Endothelial cell of umbilical vein (primary cell): ENCODE measurements at regions not wholly inside any gene's neighbourhood (a gene's known extent, or its start where the extent isn't known, plus 50 kb on each side); places are given as distances from the start of the nearest gene placed in this dataset.

Experiments used
- BruUV-seq: library from RNA; stranded (reverse); fragments of 400-500 nt; replicated peaks from 2 replicates; lab custom pipeline; 2021; lab: Mats Ljungman, UMichigan
- CTCF ChIA-PET: fragments of 300-600, 350-600 bp; sonication (Branson Sonifier 250); formaldehyde crosslinking; loops from one replicate; lab custom pipeline; 2021; ENCODE audit warnings: antibody characterized with exemption, inconsistent platforms; lab: Charles Lee
- POLR2A ChIA-PET: fragments of 300-600, 350-600 bp; sonication (Branson Sonifier 250); formaldehyde crosslinking; loops from one replicate; lab custom pipeline; 2021; ENCODE audit warnings: antibody characterized with exemption, inconsistent platforms; lab: Charles Lee
- DNase-seq: peaks from one replicate; pipeline ENCODE4 v3.0.0-alpha.2; 2011; ENCODE audit warnings: low read depth, low spot score
- FAIRE-seq: peaks from 2 replicates; lab custom pipeline; 2011; peaks lifted over from hg19 to GRCh38; lab: Jason Lieb, UNC
- H2AFZ ChIP-seq: 2 replicates; pipeline ENCODE4 v1.6.0; 2012; ENCODE audit warnings: low read depth, low read length, control low read depth, inconsistent platforms
- H3K27ac ChIP-seq: 2 replicates; pipeline ENCODE4 v1.5.1; 2011; ENCODE audit warnings: low read depth, mild to moderate bottlenecking, control low read depth, low read length, moderate library complexity; ENCODE audit not compliant: insufficient read depth
- H3K27me3 ChIP-seq, 2 experiments: 2 replicates each; pipeline versions ENCODE4 v1.6.0 to v1.6.1; 2011; ENCODE audit warnings: low read length in 2 of 2, mixed read lengths in 1 of 2; ENCODE audit not compliant: control insufficient read depth in 2 of 2, insufficient read depth in 2 of 2
- H3K36me3 ChIP-seq, 2 experiments: 2 replicates in 1 of 2; 3 replicates in 1 of 2; pipeline ENCODE4 v1.5.1; 2011; ENCODE audit warnings: low read length in 2 of 2, mild to moderate bottlenecking in 1 of 2, moderate library complexity in 1 of 2; ENCODE audit not compliant: control insufficient read depth in 2 of 2, insufficient read depth in 2 of 2; ENCODE audit errors: extremely low read depth in 1 of 2
- H3K4me1 ChIP-seq: 3 replicates; pipeline ENCODE4 v1.5.1; 2011; ENCODE audit warnings: mild to moderate bottlenecking, low read length; ENCODE audit not compliant: control insufficient read depth, insufficient read depth; ENCODE audit errors: extremely low read depth
- H3K4me2 ChIP-seq: 2 replicates; pipeline ENCODE4 v1.6.1; 2011; ENCODE audit warnings: low read length, control low read depth, mixed read lengths; ENCODE audit not compliant: insufficient read depth
- H3K4me3 ChIP-seq, 3 experiments: fragments of 200-600 bp in 1 of 3; sonication (generic), shearing (Covaris generic) in 1 of 3; replicated peaks in 1 of 3; 2 replicates each; pipeline ENCODE4 v1.5.1; 2011 to 2016; ENCODE audit warnings: control low read depth in 3 of 3, low read length in 3 of 3, mild to moderate bottlenecking in 2 of 3, inconsistent platforms in 1 of 3, low read depth in 1 of 3, moderate library complexity in 1 of 3; ENCODE audit not compliant: insufficient read depth in 1 of 3
- H3K79me2 ChIP-seq: 2 replicates; pipeline ENCODE4 v1.6.0; 2012; ENCODE audit warnings: low read length, inconsistent platforms; ENCODE audit not compliant: control insufficient read depth, insufficient read depth
- H3K9ac ChIP-seq: replicated peaks from 2 replicates; pipeline ENCODE3; 2011; ENCODE audit warnings: low read length, control low read depth; ENCODE audit not compliant: insufficient read depth; ENCODE audit errors: extremely low read depth
- H3K9me1 ChIP-seq: replicated peaks from 3 replicates; pipeline ENCODE4 v1.6.0; 2011; ENCODE audit warnings: mild to moderate bottlenecking, low read length; ENCODE audit not compliant: control insufficient read depth, insufficient read depth; ENCODE audit errors: extremely low read depth
- H3K9me3 ChIP-seq: replicated peaks from 2 replicates; pipeline ENCODE4 v1.5.1; 2012; ENCODE audit warnings: low read length, inconsistent platforms; ENCODE audit not compliant: control insufficient read depth, insufficient read depth
- H4K20me1 ChIP-seq: replicated peaks from 2 replicates; pipeline ENCODE3; 2011; ENCODE audit warnings: mild to moderate bottlenecking, low read length; ENCODE audit not compliant: control insufficient read depth, insufficient read depth; ENCODE audit errors: extremely low read depth
- EZH2 ChIP-seq: IDR thresholded peaks from 2 replicates; pipeline ENCODE4 v1.6.1; 2012; ENCODE audit warnings: borderline replicate concordance, low read depth, mild to moderate bottlenecking, moderate library complexity, low read length, inconsistent platforms; ENCODE audit not compliant: severe bottlenecking
- FOS ChIP-seq: IDR thresholded peaks from 2 replicates; pipeline ENCODE4 v1.6.1; 2011; ENCODE audit warnings: mild to moderate bottlenecking, low read length, moderate library complexity, borderline replicate concordance; ENCODE audit not compliant: insufficient read depth
- GATA2 ChIP-seq: IDR thresholded peaks from 2 replicates; pipeline ENCODE4 v1.7.0; 2011; ENCODE audit warnings: low read depth, mild to moderate bottlenecking, moderate library complexity, mixed read lengths, low read length; ENCODE audit not compliant: insufficient read length, insufficient read depth
- JUN ChIP-seq: IDR thresholded peaks from 2 replicates; pipeline ENCODE4 v1.6.1; 2011; ENCODE audit warnings: borderline replicate concordance, low read depth; ENCODE audit not compliant: insufficient read length, insufficient read depth
- POLR2A ChIP-seq: IDR thresholded peaks from 2 replicates; pipeline ENCODE4 v1.6.1; 2012; ENCODE audit warnings: low read depth, mild to moderate bottlenecking, control low read depth, low read length
- POLR2AphosphoS5 ChIP-seq: IDR thresholded peaks from 2 replicates; pipeline ENCODE4 v1.6.1; 2012; ENCODE audit warnings: low read depth, mild to moderate bottlenecking, control low read depth, low read length, moderate library complexity; ENCODE audit not compliant: insufficient read depth
- dilution Hi-C: fragments of 300-500 bp; cut with MboI; formaldehyde crosslinking; loops from one replicate; pipeline ENCODE4 v1.15.0; 2019; ENCODE audit warnings: low sequenced_read_pairs; ENCODE audit not compliant: extremely low pct_ligation_motif_present
- intact Hi-C: fragments of 100-400 bp; cut with micrococcal nuclease; formaldehyde crosslinking; loops from one replicate; pipeline ENCODE4 v1.10.0; 2022
- TF ChIP-seq, protein P1 (sequence below), 2 donors: IDR thresholded peaks; 1 replicate in 1 of 2; 2 replicates in 1 of 2; pipeline ENCODE4 v1.5.1; 2011; ENCODE audit warnings: low read length in 2 of 2, mild to moderate bottlenecking in 2 of 2, moderate library complexity in 2 of 2, control low read depth in 1 of 2, inconsistent platforms in 1 of 2, low read depth in 1 of 2; ENCODE audit not compliant: insufficient read depth in 1 of 2; ENCODE audit errors: extremely low read depth in 1 of 2

DNA sequence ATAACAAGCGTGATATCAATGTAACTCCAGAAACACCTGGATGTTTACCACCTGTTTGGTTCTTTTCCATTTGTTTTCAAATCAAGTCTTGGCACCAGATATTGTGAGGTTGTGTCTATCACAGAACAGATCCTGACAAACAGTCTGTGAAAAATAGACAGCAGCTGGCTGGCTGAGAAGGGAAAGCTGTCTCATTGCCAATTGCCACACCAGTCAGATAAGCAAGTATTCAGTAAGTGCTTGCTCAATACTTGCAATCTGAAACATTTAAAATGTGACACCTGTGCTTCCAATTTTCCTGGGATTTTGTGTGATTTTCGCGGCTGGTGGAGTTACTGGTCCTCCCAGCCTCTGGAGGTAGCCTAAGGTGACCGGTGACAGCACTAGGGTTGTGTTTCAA lies 147.9 kb upstream of the MYO3A start:
- H3K4me3 ChIP-seq, result no peak overlapping the region
- dilution Hi-C loops (no loop called here), intact Hi-C loops (no loop called here)
- H3K27me3 ChIP-seq, result no peaks in the 10 kb centered on the region
- no peaks in the 10 kb centered on the region for H4K20me1 ChIP-seq
- no peak for TF ChIP-seq JUN
- no peak for TF ChIP-seq EZH2
- no peak overlapping the region for H3K27ac ChIP-seq
- POLR2A ChIA-PET, result no interaction called here
- no TSS peak for BruUV-seq
- H3K9ac ChIP-seq, result no peak overlapping the region
- CTCF ChIA-PET, result no interaction called here
- H3K9me1 ChIP-seq, result no peaks in the 10 kb centered on the region
- H3K4me1 ChIP-seq, result no peaks in the 10 kb centered on the region
- H3K79me2 ChIP-seq, result no peaks in the 10 kb centered on the region
- H2AFZ ChIP-seq, result no peak overlapping the region
- DNase-seq (no peak), FAIRE-seq (no peak)
- no peak overlapping the region for H3K4me2 ChIP-seq
- no peaks in the 10 kb centered on the region for H3K9me3 ChIP-seq
- no peaks in the 10 kb centered on the region for H3K36me3 ChIP-seq

DNA sequence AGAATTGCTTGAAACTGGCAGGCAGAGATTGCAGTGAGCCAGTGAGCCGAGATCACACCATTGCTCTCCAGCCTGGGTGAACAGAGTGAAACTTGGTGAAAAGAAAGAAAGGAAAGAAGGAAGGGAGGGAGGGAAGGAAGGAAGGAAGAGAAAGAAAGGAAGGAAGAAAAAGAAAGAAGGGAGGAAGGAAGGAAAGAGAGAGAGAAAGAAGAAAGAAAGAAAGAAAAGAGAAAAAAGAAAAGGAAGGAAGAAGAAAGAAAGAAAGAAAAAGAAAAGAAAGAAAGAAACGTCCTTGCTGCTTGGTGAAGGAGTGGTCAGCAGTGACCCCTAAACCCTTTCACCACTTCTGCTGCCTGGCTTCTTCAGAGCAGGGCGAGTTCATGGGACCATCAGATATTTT lies 147.1 kb upstream of the MYO3A start:
- ChIA-PET POLR2A (no interaction called here), CTCF (no interaction called here)
- TF ChIP-seq EZH2, result no peak
- TF ChIP-seq, protein P1, sequence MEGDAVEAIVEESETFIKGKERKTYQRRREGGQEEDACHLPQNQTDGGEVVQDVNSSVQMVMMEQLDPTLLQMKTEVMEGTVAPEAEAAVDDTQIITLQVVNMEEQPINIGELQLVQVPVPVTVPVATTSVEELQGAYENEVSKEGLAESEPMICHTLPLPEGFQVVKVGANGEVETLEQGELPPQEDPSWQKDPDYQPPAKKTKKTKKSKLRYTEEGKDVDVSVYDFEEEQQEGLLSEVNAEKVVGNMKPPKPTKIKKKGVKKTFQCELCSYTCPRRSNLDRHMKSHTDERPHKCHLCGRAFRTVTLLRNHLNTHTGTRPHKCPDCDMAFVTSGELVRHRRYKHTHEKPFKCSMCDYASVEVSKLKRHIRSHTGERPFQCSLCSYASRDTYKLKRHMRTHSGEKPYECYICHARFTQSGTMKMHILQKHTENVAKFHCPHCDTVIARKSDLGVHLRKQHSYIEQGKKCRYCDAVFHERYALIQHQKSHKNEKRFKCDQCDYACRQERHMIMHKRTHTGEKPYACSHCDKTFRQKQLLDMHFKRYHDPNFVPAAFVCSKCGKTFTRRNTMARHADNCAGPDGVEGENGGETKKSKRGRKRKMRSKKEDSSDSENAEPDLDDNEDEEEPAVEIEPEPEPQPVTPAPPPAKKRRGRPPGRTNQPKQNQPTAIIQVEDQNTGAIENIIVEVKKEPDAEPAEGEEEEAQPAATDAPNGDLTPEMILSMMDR (IDR thresholded peaks at IDR 0.05; ENCODE audit: extremely low read depth in 1 of 2, insufficient read depth in 1 of 2, low read depth in 1 of 2, low read length in 2 of 2), result no peak
- no peak for TF ChIP-seq GATA2
- TF ChIP-seq POLR2A, result no peak
- no peak for TF ChIP-seq POLR2AphosphoS5
- no peak for TF ChIP-seq FOS
- Histone ChIP-seq H3K9ac (no peak overlapping the region), H2AFZ (no peak overlapping the region), H3K4me3 (no peak overlapping the region), H3K36me3 (no peaks in the 10 kb centered on the region), H3K79me2 (no peaks in the 10 kb centered on the region), H3K4me1 (no peaks in the 10 kb centered on the region), H3K9me3 (no peaks in the 10 kb centered on the region), H3K9me1 (no peaks in the 10 kb centered on the region), H3K27me3 (no peaks in the 10 kb centered on the region), H3K27ac (no peak overlapping the region), H4K20me1 (no peaks in the 10 kb centered on the region), H3K4me2 (no peak overlapping the region)
- intact Hi-C loops, result no loop called here
- DNase-seq, result no peak
- no TSS peak for BruUV-seq
- FAIRE-seq, result no peak
- dilution Hi-C loops, result no loop called here
